ENCODE measurements at regions not wholly inside any gene's neighbourhood (a gene's known extent, or its start where the extent isn't known, plus 50 kb on each side); places are given as distances from the start of the nearest gene placed in this dataset.

- DNase-seq = no peak
These were observed 242.4 kb downstream of the ALDH8A1 start for GRCh38 chr6:134707342-134708031.

DNA sequence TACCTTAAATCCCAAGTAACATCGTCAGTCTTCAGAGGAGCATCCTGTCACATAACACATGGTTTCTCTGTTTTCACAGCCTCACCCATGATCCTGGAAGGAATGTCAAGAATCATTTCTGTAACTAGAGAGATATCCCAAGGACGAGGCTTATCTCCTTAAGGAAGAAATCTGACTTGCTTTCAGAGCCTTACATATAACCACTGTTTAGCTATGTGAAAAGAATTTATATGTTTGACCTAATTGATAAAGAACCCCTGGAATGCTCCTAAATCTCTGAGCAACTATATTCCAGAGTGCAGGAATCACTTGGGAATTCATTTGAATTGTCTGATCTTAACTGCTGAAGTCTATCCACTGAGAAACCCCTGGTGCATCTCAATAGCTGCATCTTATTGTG is 243.1 kb downstream of the ALDH8A1 start:
- no peak for DNase-seq

- DNase-seq = no peak
These were observed 243.7 kb downstream of the ALDH8A1 start for GRCh38 chr6:134706153-134706552.

DNA sequence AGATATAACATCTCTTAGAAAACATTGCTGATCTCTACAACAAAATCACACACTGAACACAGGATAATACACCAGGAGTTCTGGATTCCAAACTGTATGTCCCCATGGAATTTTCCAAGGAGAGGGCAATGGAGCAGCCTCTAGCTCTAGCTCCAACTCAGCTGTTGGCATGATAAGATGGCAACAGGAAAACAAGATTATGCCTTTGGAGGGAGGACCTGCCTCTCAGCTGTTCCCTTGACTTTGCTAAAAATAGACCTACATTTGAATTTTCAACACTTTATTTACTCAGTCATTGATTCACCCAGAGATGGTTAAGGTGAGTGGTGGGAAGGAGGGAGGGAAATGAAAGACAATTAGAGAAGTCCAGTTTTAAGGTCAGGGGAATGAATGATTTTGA is 246.7 kb downstream of the ALDH8A1 start:
- no peak for DNase-seq

DNA sequence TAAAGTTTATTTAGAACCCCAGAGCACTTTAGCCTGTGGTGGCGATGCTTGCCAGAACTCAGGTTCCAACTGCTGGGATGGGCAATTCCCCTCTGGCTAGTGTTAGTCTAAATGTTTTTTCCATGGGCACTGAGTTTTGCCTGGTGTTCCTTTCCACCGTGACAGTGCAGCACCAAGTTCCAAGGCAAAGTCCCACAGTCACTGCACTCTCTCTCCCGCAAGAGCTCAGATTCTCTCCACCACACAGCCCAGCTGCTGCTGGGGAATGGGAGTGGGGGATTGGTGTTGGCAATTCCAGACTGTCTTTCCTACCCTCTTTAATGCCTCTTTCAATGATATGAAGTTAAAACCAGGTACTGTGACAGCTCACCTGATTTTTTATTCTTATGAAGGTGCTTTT is 247.6 kb downstream of the ALDH8A1 start:
- no peak for DNase-seq

GRCh38 chr6:134701301-134701700 is 248.6 kb downstream of the ALDH8A1 start:
- no peak for DNase-seq

DNA sequence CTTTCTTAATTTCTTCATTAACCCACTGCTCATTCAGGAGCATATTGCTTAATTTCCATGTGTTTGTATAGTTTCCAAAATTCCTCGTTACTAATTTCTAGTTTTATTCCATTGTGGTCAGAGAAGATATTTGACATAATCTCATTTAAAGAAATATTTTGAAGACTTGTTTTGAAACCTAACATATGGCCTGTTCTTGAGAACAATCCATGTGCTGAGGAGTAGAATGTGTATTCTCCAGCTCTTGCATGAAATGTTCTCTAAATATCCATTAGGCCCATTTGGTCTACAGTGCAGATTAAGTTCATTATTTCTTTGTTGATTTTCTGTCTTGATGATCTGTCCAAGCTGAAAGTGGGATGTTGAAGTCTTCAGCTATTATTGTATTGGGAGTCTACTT is 251.7 kb downstream of the ALDH8A1 start:
- no peak for DNase-seq

DNA sequence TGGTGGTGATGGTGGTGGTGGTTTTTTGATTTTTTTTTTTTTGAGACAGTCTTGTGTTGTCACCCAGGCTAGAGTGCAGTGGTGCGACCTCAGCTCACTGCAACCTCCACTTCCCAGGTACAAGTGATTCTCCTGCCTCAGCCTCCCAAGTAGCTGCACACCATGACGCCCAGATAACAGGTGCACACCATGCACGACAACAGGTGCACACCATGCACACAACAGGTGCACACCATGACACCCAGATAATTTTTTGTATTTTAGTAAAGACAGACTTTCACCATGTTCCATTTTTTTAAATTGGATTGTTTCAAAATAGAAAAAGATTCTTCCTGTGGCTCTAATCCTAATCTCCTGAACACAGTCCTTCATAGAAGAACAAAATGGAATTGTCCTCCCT is 257.9 kb downstream of the ALDH8A1 start:
- DNase-seq = no peak

DNA sequence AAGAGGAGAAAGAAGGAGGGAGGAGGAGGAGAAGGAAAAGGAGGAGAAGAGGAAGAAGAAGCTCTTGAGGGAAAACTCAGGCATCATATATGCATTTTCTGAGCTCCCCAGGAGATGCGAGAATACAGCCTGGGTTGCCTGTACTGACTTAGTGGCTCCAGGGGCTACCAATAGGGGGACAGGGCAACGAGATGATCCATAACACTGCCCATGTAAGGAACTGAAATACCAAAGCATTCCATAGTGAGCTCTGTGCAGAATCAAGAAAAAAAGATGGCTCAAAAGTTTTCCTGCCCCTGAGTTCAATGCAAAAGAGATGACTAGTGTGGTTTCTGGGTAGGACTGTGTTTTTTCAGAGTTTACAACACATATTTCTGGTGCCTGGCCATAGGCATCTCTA is 258.7 kb downstream of the ALDH8A1 start:
- DNase-seq = no peak

DNA sequence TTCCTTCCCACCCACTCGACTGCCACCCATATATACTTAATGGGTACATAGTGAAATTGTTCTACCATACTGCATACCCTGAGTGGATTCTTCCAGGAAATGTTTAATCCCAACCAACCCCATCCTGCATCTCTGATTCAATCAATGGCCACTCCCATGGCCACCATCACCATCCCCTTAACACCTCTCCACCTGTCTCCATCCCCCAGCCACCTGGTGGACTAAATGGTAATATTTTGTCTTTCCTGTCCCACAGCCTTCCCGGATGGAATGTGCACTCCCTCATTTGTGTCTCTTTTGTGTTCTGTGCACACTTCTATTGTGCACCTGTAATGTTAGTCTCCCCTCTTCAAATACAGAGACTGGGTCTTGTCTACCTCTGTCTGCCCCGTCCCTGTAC is 259.9 kb downstream of the ALDH8A1 start:
- no peak for DNase-seq

- DNase-seq = no peak
These were observed 260.3 kb downstream of the ALDH8A1 start for GRCh38 chr6:134689641-134690040.

DNA sequence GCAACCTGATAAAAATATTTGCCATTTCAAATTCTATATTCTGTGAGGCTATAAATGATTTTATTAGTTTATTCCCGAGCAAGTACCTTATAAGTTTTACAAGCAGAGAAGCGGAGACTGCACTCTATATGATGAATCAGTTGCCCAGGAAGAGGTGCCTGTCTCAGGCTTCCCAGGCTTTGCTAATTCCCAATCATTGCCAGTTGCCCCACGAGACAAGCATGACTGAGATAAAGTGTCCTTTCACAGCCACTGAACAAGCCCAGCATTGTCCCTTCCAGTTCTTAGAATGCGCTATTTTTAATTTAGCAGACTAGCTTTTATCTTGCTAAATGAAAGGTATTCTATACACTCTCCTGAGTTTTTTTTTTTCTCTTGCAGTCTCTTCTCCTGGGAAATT is 260.7 kb downstream of the ALDH8A1 start:
- DNase-seq = no peak

GRCh38 chr6:134686071-134686470 is 263.8 kb downstream of the ALDH8A1 start:
- DNase-seq = no peak

DNA sequence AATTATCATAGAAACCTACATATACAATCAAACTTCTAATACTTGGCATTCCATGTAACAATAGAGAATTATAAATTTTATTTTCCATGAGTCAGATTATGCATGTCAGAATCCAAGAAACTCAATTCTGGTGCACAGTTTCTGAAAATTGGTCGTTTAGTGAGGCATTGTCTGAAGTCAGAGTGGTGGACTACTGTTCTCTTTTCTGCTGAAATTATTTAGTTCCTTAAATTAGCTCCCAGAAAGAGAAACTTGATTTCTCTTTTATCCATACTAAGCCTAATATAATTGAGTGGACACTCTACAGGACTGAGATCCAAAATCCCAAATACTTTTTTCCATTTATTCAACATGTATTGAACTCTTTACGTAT is 265.5 kb downstream of the ALDH8A1 start:
- DNase-seq = no peak

- DNase-seq = no peak
These were observed 266.0 kb downstream of the ALDH8A1 start for GRCh38 chr6:134683783-134684422.

- DNase-seq = no peak
These were observed 269.5 kb downstream of the ALDH8A1 start for GRCh38 chr6:134680433-134680832.

GRCh38 chr6:134680021-134680420 is 269.9 kb downstream of the ALDH8A1 start:
- DNase-seq = no peak

GRCh38 chr6:134678436-134678889 is 271.4 kb downstream of the ALDH8A1 start:
- DNase-seq = peak; percentile 80

- no peak for DNase-seq
These were observed 273.3 kb downstream of the ALDH8A1 start for GRCh38 chr6:134676307-134677281.

DNA sequence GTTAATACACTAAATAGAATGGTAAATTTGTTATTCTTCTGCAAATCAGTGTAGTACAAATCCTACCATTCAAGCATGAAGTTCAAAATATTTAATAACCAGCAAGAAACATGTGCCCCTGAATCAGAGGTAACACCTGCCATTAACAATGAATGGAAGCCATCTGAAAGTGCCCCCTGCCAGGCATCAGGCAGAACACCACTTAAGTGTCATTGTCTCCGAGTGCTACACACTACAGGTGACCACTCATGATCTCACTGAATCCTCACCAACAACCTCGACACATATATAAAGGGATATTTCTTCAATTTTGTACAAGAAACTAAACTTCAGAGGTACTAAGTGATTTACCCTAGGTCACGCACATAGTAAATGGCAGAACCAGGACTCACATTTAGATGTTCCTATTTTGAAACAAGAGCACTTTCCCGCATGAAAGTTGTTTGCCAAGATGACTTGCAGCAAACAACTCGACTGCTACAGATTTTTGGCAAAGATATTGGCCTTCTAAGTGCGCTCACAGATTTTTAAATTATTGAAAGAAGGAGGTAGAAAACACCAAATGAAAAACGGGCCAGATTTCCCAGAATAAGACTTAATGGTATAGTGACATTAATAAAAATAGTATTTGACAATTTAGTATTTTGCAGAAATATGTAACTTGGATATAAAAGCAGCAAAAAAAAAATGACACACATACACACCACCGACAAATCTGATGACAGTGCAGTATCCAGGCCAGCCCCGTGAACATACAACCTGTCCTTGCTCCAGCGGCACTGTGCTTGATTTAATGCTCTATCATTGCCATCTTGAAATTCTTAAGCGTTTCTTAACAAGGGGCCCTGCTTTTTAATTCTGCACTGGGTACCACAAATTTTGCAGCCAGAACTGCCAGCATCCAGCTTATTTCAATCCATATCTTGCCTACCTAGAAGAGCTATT is 274.5 kb downstream of the ALDH8A1 start:
- no peak for DNase-seq

DNA sequence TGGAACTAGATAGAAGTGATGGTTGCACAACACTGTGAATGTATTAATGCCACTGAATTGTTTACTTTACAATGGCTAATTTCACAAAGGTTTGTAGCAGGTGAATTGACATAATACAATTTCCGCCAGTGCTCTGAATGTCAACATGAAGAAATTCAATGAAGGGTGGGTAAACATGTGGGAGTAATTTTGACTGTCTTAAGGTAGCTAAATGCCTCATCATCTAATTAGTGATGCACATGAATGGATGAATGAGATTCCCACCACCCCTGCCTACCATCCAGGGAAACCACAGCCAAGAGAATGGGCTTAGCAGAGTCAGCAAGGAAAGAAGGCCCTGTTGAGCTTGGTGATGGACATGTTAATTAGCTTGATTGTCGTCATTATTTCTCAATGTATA is 275.3 kb downstream of the ALDH8A1 start:
- no peak for DNase-seq

DNA sequence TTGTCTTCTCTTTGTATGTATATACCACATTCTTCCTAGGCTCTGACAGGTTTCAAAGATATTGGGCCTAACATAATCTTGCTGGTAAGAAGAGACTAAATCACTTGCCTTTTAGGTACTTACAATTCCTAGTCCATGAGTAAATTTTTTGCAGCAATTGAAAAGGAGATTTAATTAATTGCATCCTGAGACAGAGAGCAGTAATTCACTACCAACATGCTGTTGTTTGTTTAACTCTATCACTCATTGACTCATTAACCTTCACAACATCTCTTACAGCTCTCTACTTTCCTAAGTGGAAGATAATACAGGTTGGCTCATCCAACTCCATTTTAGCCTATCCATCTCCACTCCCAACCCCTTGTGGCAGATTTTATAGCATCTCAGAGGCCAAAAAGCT is 280.4 kb downstream of the ALDH8A1 start:
- no peak for DNase-seq

All from femur (tissue), 1 donor.